ENCODE measurements at regions not wholly inside any gene's neighbourhood (a gene's known extent, or its start where the extent isn't known, plus 50 kb on each side); places are given as distances from the start of the nearest gene placed in this dataset.

GRCh38 chr3:89682556-89682955, 575.1 kb downstream of the EPHA3 start:
- no peak overlapping the region for H3K4me3 ChIP-seq (replicated peaks; ENCODE audit: insufficient read depth, low read length)
- H3K27ac ChIP-seq (replicated peaks): no peak overlapping the region
- TF ChIP-seq CTCF (IDR thresholded peaks at IDR 0.05; ENCODE audit: insufficient read depth, low read length): no peak
- no peak for TF ChIP-seq SPI1 (IDR thresholded peaks at IDR 0.05; ENCODE audit: borderline replicate concordance, low read depth)
- TF ChIP-seq POLR2AphosphoS5 (IDR thresholded peaks at IDR 0.05; ENCODE audit: low read depth): no peak
- no peak for TF ChIP-seq REST (IDR thresholded peaks at IDR 0.05; ENCODE audit: insufficient replicate concordance, low read depth)
- no peak for TF ChIP-seq GABPA (IDR thresholded peaks at IDR 0.05; ENCODE audit: low read depth)
- no peak for DNase-seq (ENCODE audit: low read depth in 1 of 2, low spot score in 1 of 2)
- no peaks in the 10 kb centered on the region for H3K27me3 ChIP-seq (ENCODE audit: insufficient read depth, poor library complexity, severe bottlenecking)

- Histone ChIP-seq H3K4me3 (replicated peaks; ENCODE audit: insufficient read depth, low read length) (no peak overlapping the region), H3K27me3 (ENCODE audit: insufficient read depth, poor library complexity, severe bottlenecking) (no peaks in the 10 kb centered on the region), H3K27ac (replicated peaks) (no peak overlapping the region)
- DNase-seq (ENCODE audit: low read depth in 1 of 2, low spot score in 1 of 2): no peak
- no peak for TF ChIP-seq REST (IDR thresholded peaks at IDR 0.05; ENCODE audit: insufficient replicate concordance, low read depth)
- no peak for TF ChIP-seq SPI1 (IDR thresholded peaks at IDR 0.05; ENCODE audit: borderline replicate concordance, low read depth)
- TF ChIP-seq POLR2AphosphoS5 (IDR thresholded peaks at IDR 0.05; ENCODE audit: low read depth): no peak
- no peak for TF ChIP-seq CTCF (IDR thresholded peaks at IDR 0.05; ENCODE audit: insufficient read depth, low read length)
- no peak for TF ChIP-seq GABPA (IDR thresholded peaks at IDR 0.05; ENCODE audit: low read depth)
Measured at GRCh38 chr3:89685731-89686130, 578.3 kb downstream of the EPHA3 start.

GRCh38 chr3:89690646-89691045, 583.2 kb downstream of the EPHA3 start:
- Histone ChIP-seq H3K27me3 (ENCODE audit: insufficient read depth, poor library complexity, severe bottlenecking) (no peaks in the 10 kb centered on the region), H3K27ac (replicated peaks) (no peak overlapping the region), H3K4me3 (replicated peaks; ENCODE audit: insufficient read depth, low read length) (no peak overlapping the region)
- DNase-seq (ENCODE audit: low read depth in 1 of 2, low spot score in 1 of 2): no peak
- no peak for TF ChIP-seq REST (IDR thresholded peaks at IDR 0.05; ENCODE audit: insufficient replicate concordance, low read depth)
- TF ChIP-seq SPI1 (IDR thresholded peaks at IDR 0.05; ENCODE audit: borderline replicate concordance, low read depth): no peak
- TF ChIP-seq CTCF (IDR thresholded peaks at IDR 0.05; ENCODE audit: insufficient read depth, low read length): no peak
- TF ChIP-seq GABPA (IDR thresholded peaks at IDR 0.05; ENCODE audit: low read depth): no peak
- no peak for TF ChIP-seq POLR2AphosphoS5 (IDR thresholded peaks at IDR 0.05; ENCODE audit: low read depth)
